B cell (primary cell): ENCODE measurements at regions not wholly inside any gene's neighbourhood (a gene's known extent, or its start where the extent isn't known, plus 50 kb on each side); places are given as distances from the start of the nearest gene placed in this dataset.

Source experiments
- ATAC-seq: fragments of 200-7000 bp; cut with Tn5 transposase; one replicate; pipeline ENCODE4 v1.10.0; 2021; ENCODE audit warnings: low read depth, mild to moderate bottlenecking, moderate number of reproducible peaks, moderate library complexity
- CTCF ChIA-PET: fragments of 350-600 bp; sonication (Branson Sonifier 250); formaldehyde crosslinking; loops from one replicate; lab custom pipeline; 2021; ENCODE audit warnings: antibody characterized with exemption, inconsistent platforms; lab: Charles Lee
- POLR2A ChIA-PET: fragments of 350-600 bp; sonication (Branson Sonifier 250); formaldehyde crosslinking; loops from one replicate; lab custom pipeline; 2021; ENCODE audit warnings: antibody characterized with exemption; lab: Charles Lee
- DNase-seq: peaks from one replicate; pipeline ENCODE4 v3.0.0; 2013
- H2AFZ ChIP-seq: 2 replicates; pipeline ENCODE4 v1.6.1; 2012; ENCODE audit warnings: mild to moderate bottlenecking, low read depth, low read length; ENCODE audit not compliant: insufficient read depth, poor library complexity, severe bottlenecking
- H3K27ac ChIP-seq, 2 donors: 1 replicate in 1 of 2; 2 replicates in 1 of 2; pipeline ENCODE4 v1.5.1; 2012 to 2013; ENCODE audit warnings: low read length in 2 of 2, mild to moderate bottlenecking in 2 of 2, moderate library complexity in 1 of 2
- H3K27me3 ChIP-seq, 4 experiments: fragments of 200-600 bp in 1 of 4; sonication (generic) in 1 of 4; replicated peaks in 1 of 4; 1 replicate in 2 of 4; 2 replicates in 2 of 4; pipeline versions ENCODE4 v1.6.1 to v1.7.0; 2013 to 2016; ENCODE audit warnings: low read length in 3 of 4, mild to moderate bottlenecking in 2 of 4, mixed read lengths in 1 of 4, moderate library complexity in 1 of 4; ENCODE audit not compliant: insufficient read depth in 4 of 4, control insufficient read depth in 3 of 4; ENCODE audit errors: control extremely low read depth in 1 of 4
- H3K36me3 ChIP-seq, 2 experiments: replicated peaks in 1 of 2; 1 replicate in 1 of 2; 2 replicates in 1 of 2; pipeline versions ENCODE4 v1.6.1 to v1.7.1; 2013; ENCODE audit warnings: low read length in 1 of 2; ENCODE audit not compliant: insufficient read depth in 2 of 2, control insufficient read depth in 1 of 2; ENCODE audit errors: control extremely low read depth in 1 of 2, extremely low read depth in 1 of 2
- H3K4me1 ChIP-seq, 2 donors: fragments of 200-600 bp in 1 of 2; sonication (generic) in 1 of 2; 1 replicate in 1 of 2; 2 replicates in 1 of 2; pipeline versions ENCODE4 v1.5.1 to v1.6.1; 2013 to 2017; ENCODE audit warnings: low read length in 2 of 2; ENCODE audit not compliant: control insufficient read depth in 2 of 2, insufficient read depth in 2 of 2
- H3K4me2 ChIP-seq: replicated peaks from 2 replicates; pipeline ENCODE3; 2012; ENCODE audit warnings: mild to moderate bottlenecking, low read depth, low read length; ENCODE audit not compliant: poor library complexity, severe bottlenecking
- H3K4me3 ChIP-seq, 5 experiments: fragments of 200-600 bp in 1 of 5; sonication (generic) in 1 of 5; 1 replicate in 3 of 5; 2 replicates in 2 of 5; pipeline versions ENCODE4 v1.5.1 to v1.7.0; 2011 to 2016; ENCODE audit warnings: low read length in 4 of 5, mild to moderate bottlenecking in 4 of 5, low read depth in 2 of 5, control low read depth in 1 of 5, moderate library complexity in 1 of 5; ENCODE audit not compliant: insufficient read depth in 1 of 5; ENCODE audit errors: control extremely low read depth in 1 of 5, extremely low read depth in 1 of 5
- H3K79me2 ChIP-seq: fragments of 200-600 bp; sonication (generic); one replicate; pipeline ENCODE4 v1.6.0; 2016; ENCODE audit warnings: low read length; ENCODE audit not compliant: control insufficient read depth, insufficient read depth
- H3K9ac ChIP-seq: fragments of 200-600 bp; sonication (generic); 2 replicates; pipeline ENCODE4 v1.6.1; 2017; ENCODE audit warnings: mild to moderate bottlenecking, low read length, moderate library complexity
- H3K9me3 ChIP-seq, 3 donors: one replicate each; pipeline versions ENCODE4 v1.6.1 to v1.7.1; 2013; ENCODE audit warnings: low read length in 2 of 3; ENCODE audit not compliant: control insufficient read depth in 2 of 3, insufficient read depth in 1 of 3; ENCODE audit errors: control extremely low read depth in 1 of 3
- H4K20me1 ChIP-seq: 2 replicates; pipeline ENCODE4 v1.6.0; 2012; ENCODE audit warnings: mild to moderate bottlenecking, low read length; ENCODE audit not compliant: insufficient read depth, control insufficient read depth, poor library complexity, severe bottlenecking
- H3K27ac Mint-ChIP-seq: one replicate; pipeline ENCODE4 v1.8.0; 2021; ENCODE audit warnings: mixed read lengths
- H3K27me3 Mint-ChIP-seq: one replicate; pipeline ENCODE4 v1.8.0; 2021; ENCODE audit warnings: mixed read lengths
- H3K4me1 Mint-ChIP-seq: one replicate; pipeline ENCODE4 v1.8.0; 2021; ENCODE audit warnings: mixed read lengths
- H3K4me3 Mint-ChIP-seq: one replicate; pipeline ENCODE4 v1.8.0; 2021; ENCODE audit warnings: mixed read lengths
- H3K9me3 Mint-ChIP-seq: one replicate; pipeline ENCODE4 v1.8.0; 2022; ENCODE audit warnings: mixed read lengths; ENCODE audit not compliant: insufficient read depth
- EZH2 ChIP-seq: IDR thresholded peaks from 2 replicates; pipeline ENCODE4 v1.6.1; 2012; ENCODE audit warnings: borderline replicate concordance, low read depth, mild to moderate bottlenecking, moderate library complexity, low read length; ENCODE audit not compliant: insufficient read depth, poor library complexity, severe bottlenecking
- WGBS: methylation state at CpG from one replicate; pipeline ENCODE4 v1.1.5; 2013; ENCODE audit warnings: missing lambda C conversion rate; ENCODE audit not compliant: insufficient coverage; 5-methylcytosine and 5-hydroxymethylcytosine counted together
- intact Hi-C: fragments of 100-400 bp; cut with micrococcal nuclease; formaldehyde crosslinking; loops from one replicate; pipeline ENCODE4 v1.10.0; 2022
- TF ChIP-seq, protein P1 (sequence below): fragments of 200-600 bp; IDR thresholded peaks from one replicate; pipeline ENCODE4 v1.8.0; 2022; ENCODE audit warnings: antibody characterized with exemption, mild to moderate bottlenecking

DNA sequence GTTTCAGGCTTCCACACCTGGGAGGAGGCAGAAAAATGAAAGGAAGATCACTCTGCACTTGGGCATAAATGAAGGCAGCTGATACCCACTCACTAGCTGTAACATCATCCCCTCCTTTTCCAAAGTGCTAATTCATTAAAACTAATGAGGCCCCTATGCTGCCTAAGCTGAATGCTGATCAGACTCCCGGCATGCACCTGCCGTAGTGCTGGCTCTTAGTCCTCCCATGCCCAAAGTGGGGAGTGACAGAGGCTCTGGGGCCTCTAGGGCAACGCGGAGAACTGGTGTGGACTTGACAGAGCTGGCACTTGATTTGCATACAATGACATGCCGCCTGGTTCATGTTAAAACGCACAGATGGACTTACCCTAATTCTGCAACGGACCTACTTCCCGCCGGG is 96.5 kb upstream of the NCAM1 start:
- peaks cover 4 to 9% (median 4%) of the 10 kb centered on the region in 3 donors for H3K9me3 ChIP-seq
- Mint-ChIP-seq H3K4me3 (no peak overlapping the region), H3K9me3 (peaks cover 7% of the 10 kb centered on the region), H3K4me1 (no peaks in the 10 kb centered on the region), H3K27ac (no peak overlapping the region), H3K27me3 (no peaks in the 10 kb centered on the region)
- no peaks in the 10 kb centered on the region for H3K4me1 ChIP-seq
- CTCF ChIA-PET: no interaction called here
- H3K4me2 ChIP-seq: no peak overlapping the region
- no peak overlapping the region for H3K27ac ChIP-seq
- DNase-seq (no peak), ATAC-seq (no peak)
- no peak overlapping the region for H3K9ac ChIP-seq
- H3K4me3 ChIP-seq: no peak overlapping the region
- WGBS: 98% methylated on average over 9 of the region's 9 CpGs
- H3K27me3 ChIP-seq: no peaks in the 10 kb centered on the region
- no peaks in the 10 kb centered on the region for H4K20me1 ChIP-seq
- intact Hi-C loops: no loop called here
- no peak overlapping the region for H2AFZ ChIP-seq
- TF ChIP-seq EZH2: no peak
- TF ChIP-seq, protein P1, sequence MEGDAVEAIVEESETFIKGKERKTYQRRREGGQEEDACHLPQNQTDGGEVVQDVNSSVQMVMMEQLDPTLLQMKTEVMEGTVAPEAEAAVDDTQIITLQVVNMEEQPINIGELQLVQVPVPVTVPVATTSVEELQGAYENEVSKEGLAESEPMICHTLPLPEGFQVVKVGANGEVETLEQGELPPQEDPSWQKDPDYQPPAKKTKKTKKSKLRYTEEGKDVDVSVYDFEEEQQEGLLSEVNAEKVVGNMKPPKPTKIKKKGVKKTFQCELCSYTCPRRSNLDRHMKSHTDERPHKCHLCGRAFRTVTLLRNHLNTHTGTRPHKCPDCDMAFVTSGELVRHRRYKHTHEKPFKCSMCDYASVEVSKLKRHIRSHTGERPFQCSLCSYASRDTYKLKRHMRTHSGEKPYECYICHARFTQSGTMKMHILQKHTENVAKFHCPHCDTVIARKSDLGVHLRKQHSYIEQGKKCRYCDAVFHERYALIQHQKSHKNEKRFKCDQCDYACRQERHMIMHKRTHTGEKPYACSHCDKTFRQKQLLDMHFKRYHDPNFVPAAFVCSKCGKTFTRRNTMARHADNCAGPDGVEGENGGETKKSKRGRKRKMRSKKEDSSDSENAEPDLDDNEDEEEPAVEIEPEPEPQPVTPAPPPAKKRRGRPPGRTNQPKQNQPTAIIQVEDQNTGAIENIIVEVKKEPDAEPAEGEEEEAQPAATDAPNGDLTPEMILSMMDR: no peak
- no peaks in the 10 kb centered on the region for H3K36me3 ChIP-seq
- H3K79me2 ChIP-seq: no peaks in the 10 kb centered on the region
- POLR2A ChIA-PET: no interaction called here

DNA sequence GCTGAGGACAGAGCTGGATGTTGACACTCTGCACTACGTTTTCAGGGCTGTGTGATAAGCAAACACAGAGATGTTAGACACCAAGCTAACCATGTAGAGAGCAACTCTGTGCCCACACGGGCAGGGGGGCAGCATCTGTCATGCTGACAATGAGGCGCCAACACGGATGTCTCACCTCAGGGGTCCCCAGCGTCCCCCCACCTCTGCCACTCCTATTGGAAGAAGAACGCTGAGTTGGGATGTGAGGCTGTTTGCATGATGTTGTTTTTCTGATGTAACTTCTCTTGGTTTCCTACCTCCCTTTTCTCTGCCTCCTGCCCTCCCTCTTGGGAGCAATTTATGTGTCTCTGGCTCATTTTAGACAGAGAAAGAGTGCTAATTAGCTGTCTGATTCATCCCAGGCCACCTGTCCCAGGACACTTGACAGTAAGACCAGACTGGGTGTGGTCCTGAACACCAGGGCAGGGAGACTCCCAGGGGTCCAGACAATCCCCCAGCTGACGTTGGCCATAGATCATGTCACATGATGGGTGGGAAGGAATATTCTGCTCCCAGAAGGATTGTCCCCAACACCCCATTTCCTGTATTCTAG is 89.2 kb upstream of the NCAM1 start:
- no peak overlapping the region for H2AFZ ChIP-seq
- Mint-ChIP-seq H3K27ac (no peak overlapping the region), H3K27me3 (peaks cover 5% of the 10 kb centered on the region), H3K9me3 (no peaks in the 10 kb centered on the region), H3K4me3 (no peak overlapping the region), H3K4me1 (no peaks in the 10 kb centered on the region)
- H3K36me3 ChIP-seq: no peaks in the 10 kb centered on the region
- no peaks in the 10 kb centered on the region for H3K79me2 ChIP-seq
- H3K9me3 ChIP-seq: no peaks in the 10 kb centered on the region
- WGBS: 61% methylated on average over 2 of the region's 7 CpGs
- H3K4me3 ChIP-seq: no peak overlapping the region
- TF ChIP-seq EZH2: no peak
- TF ChIP-seq, protein P1: no peak
- intact Hi-C loops: no loop called here
- no peaks in the 10 kb centered on the region for H3K27me3 ChIP-seq
- no peaks in the 10 kb centered on the region for H3K4me1 ChIP-seq
- no peaks in the 10 kb centered on the region for H4K20me1 ChIP-seq
- ChIA-PET CTCF (no interaction called here), POLR2A (no interaction called here)
- no peak for DNase-seq
- H3K27ac ChIP-seq: no peak overlapping the region
- no peak overlapping the region for H3K4me2 ChIP-seq
- ATAC-seq: no peak
- no peak overlapping the region for H3K9ac ChIP-seq
